WTC11 (cell line): ENCODE measurements at regions not wholly inside any gene's neighbourhood (a gene's known extent, or its start where the extent isn't known, plus 50 kb on each side); places are given as distances from the start of the nearest gene placed in this dataset.
A peak's percentile ranks its signal among the peaks of the same experiment; 100 is the strongest.

Source experiments
- ATAC-seq: fragments of 200-7000 bp; cut with Tn5 transposase; 2 replicates; pipeline ENCODE4 v1.10.0; 2021; ENCODE audit warnings: mild to moderate bottlenecking, moderate library complexity
- CTCF ChIA-PET: fragments of 300-600 bp; sonication (Branson Sonifier 250); formaldehyde crosslinking; loops from one replicate; lab custom pipeline; 2021; ENCODE audit warnings: antibody characterized with exemption; lab: Charles Lee
- POLR2A ChIA-PET: fragments of 350-600 bp; sonication (Branson Sonifier 250); formaldehyde crosslinking; loops from one replicate; lab custom pipeline; 2021; ENCODE audit warnings: antibody characterized with exemption; lab: Charles Lee
- DNase-seq: peaks from one replicate; pipeline ENCODE4 v3.0.0; 2021; ENCODE audit warnings: low spot score
- H3K27ac Mint-ChIP-seq: 2 replicates; pipeline ENCODE4 v1.8.0; 2021; ENCODE audit warnings: mixed read lengths
- H3K27me3 Mint-ChIP-seq: 2 replicates; pipeline ENCODE4 v1.8.0; 2021; ENCODE audit warnings: low read depth, mild to moderate bottlenecking, moderate library complexity, mixed read lengths
- H3K36me3 Mint-ChIP-seq: 2 replicates; pipeline ENCODE4 v1.8.0; 2021; ENCODE audit warnings: mixed read lengths
- H3K4me1 Mint-ChIP-seq: 2 replicates; pipeline ENCODE4 v1.8.0; 2022; ENCODE audit warnings: mixed read lengths
- H3K4me3 Mint-ChIP-seq: 2 replicates; pipeline ENCODE4 v1.8.0; 2021; ENCODE audit warnings: mild to moderate bottlenecking, moderate library complexity, mixed read lengths
- H3K9me3 Mint-ChIP-seq: 2 replicates; pipeline ENCODE4 v1.8.0; 2021; ENCODE audit warnings: mixed read lengths
- AR ChIP-seq: fragments of 250-450 bp; sonication (Bioruptor Pico); IDR thresholded peaks from 2 replicates; pipeline ENCODE4 v1.9.0; 2021; ENCODE audit warnings: mild to moderate bottlenecking
- ARID4B ChIP-seq: sonication (generic); formaldehyde crosslinking; IDR thresholded peaks from 2 replicates; pipeline ENCODE4 v1.8.0; 2023; ENCODE audit warnings: missing genetic modification reagents, mild to moderate bottlenecking, borderline replicate concordance
- CREB1 ChIP-seq: sonication (generic); formaldehyde crosslinking; IDR thresholded peaks from 2 replicates; pipeline ENCODE4 v1.8.0; 2023; ENCODE audit warnings: mild to moderate bottlenecking, missing genetic modification reagents
- ELF4 ChIP-seq: sonication (generic); formaldehyde crosslinking; IDR thresholded peaks from 2 replicates; pipeline ENCODE4 v1.8.1; 2022; ENCODE audit warnings: low read depth, mild to moderate bottlenecking, moderate library complexity, missing genetic modification reagents
- ERG ChIP-seq: fragments of 250-450 bp; sonication (Bioruptor Pico); IDR thresholded peaks from 2 replicates; pipeline ENCODE4 v1.8.0; 2021; ENCODE audit warnings: mild to moderate bottlenecking
- IRF1 ChIP-seq: sonication (generic); formaldehyde crosslinking; IDR thresholded peaks from 2 replicates; pipeline ENCODE4 v1.8.0; 2023; ENCODE audit warnings: missing genetic modification reagents
- IRF2 ChIP-seq: sonication (generic); formaldehyde crosslinking; IDR thresholded peaks from 2 replicates; pipeline ENCODE4 v1.8.0; 2022; ENCODE audit warnings: low read depth, missing genetic modification reagents, borderline replicate concordance
- TCF7 ChIP-seq: sonication (generic); formaldehyde crosslinking; IDR thresholded peaks from 2 replicates; pipeline ENCODE4 v1.8.0; 2022; ENCODE audit warnings: mild to moderate bottlenecking, low read depth, missing genetic modification reagents, moderate library complexity
- ZBTB21 ChIP-seq: sonication (generic); formaldehyde crosslinking; IDR thresholded peaks from 2 replicates; pipeline ENCODE4 v1.8.1; 2023; ENCODE audit warnings: mild to moderate bottlenecking, missing genetic modification reagents, borderline replicate concordance
- ZMAT4 ChIP-seq: fragments of 250-450 bp; sonication (Bioruptor Pico); IDR thresholded peaks from 2 replicates; pipeline ENCODE4 v1.9.0; 2021; ENCODE audit warnings: mild to moderate bottlenecking
- ZNF425 ChIP-seq: fragments of 250-450 bp; sonication (Bioruptor Pico); conservative IDR thresholded peaks from 2 replicates; pipeline ENCODE4 v1.9.0; 2021; ENCODE audit warnings: mild to moderate bottlenecking
- ZNF512 ChIP-seq: sonication (generic); formaldehyde crosslinking; IDR thresholded peaks from 2 replicates; pipeline ENCODE4 v1.8.1; 2022; ENCODE audit warnings: missing genetic modification reagents, borderline replicate concordance
- ZSCAN18 ChIP-seq: fragments of 250-450 bp; sonication (Bioruptor Pico); IDR thresholded peaks from 2 replicates; pipeline ENCODE4 v2.1.2; 2022; ENCODE audit warnings: mild to moderate bottlenecking, moderate library complexity

- DNase-seq (no peak), ATAC-seq (peak; percentile 39; the same call in 1 of the 2 replicates)
- Mint-ChIP-seq H3K4me1 (peaks cover 14% of the 10 kb centered on the region), H3K27ac (no peak overlapping the region), H3K27me3 (no peaks in the 10 kb centered on the region), H3K4me3 (no peak overlapping the region), H3K36me3 (no peaks in the 10 kb centered on the region), H3K9me3 (peaks cover 10% of the 10 kb centered on the region; the same call in 1 of the 2 replicates)
- ChIA-PET CTCF (interaction anchor here (1.2 kb wide), 1 partner anchor 19 kb away, joined by 3 read pairs; no protein-coding TSS in a partner anchor), POLR2A (no interaction called here)
- TF ChIP-seq ZNF425 (CRISPR knock-in tag) (no peak), TCF7 (CRISPR knock-in tag) (no peak)
Observed at GRCh38 chr2:59005836-59006615, 764.9 kb upstream of the FANCL start.

- POLR2A ChIA-PET, result no interaction called here
- Mint-ChIP-seq H3K36me3 (no peaks in the 10 kb centered on the region), H3K27ac (no peak overlapping the region)
- TF ChIP-seq ZBTB21 (CRISPR knock-in tag) (no peak), ELF4 (CRISPR knock-in tag) (no peak), IRF2 (CRISPR knock-in tag) (no peak), ZSCAN18 (CRISPR knock-in tag) (no peak), AR (CRISPR knock-in tag) (no peak), ARID4B (CRISPR knock-in tag) (no peak)
- TF ChIP-seq, all 79 proteins: peak for 0
- ATAC-seq (no peak), DNase-seq (no peak)
- no peak overlapping the region for H3K4me3 Mint-ChIP-seq
- CTCF ChIA-PET, result no interaction called here
- peaks cover 10% of the 10 kb centered on the region; the same call in 1 of the 2 replicates for H3K9me3 Mint-ChIP-seq
- peaks cover 14% of the 10 kb centered on the region for H3K4me1 Mint-ChIP-seq
- no peaks in the 10 kb centered on the region for H3K27me3 Mint-ChIP-seq
Observed at GRCh38 chr2:59004621-59005020, 763.5 kb upstream of the FANCL start.

GRCh38 chr2:59000796-59001195 is 759.7 kb upstream of the FANCL start:
- 0 out of 2 replicates have a peak, but pooled peaks cover 3% of the 10 kb centered on the region for H3K9me3 Mint-ChIP-seq
- no peaks in the 10 kb centered on the region for H3K27me3 Mint-ChIP-seq
- no peak for ATAC-seq
- POLR2A ChIA-PET, result no interaction called here
- no peak overlapping the region for H3K4me3 Mint-ChIP-seq
- no peaks in the 10 kb centered on the region for H3K36me3 Mint-ChIP-seq
- DNase-seq, result no peak
- CTCF ChIA-PET, result no interaction called here
- H3K27ac Mint-ChIP-seq, result no peak overlapping the region
- H3K4me1 Mint-ChIP-seq, result peaks cover 8% of the 10 kb centered on the region
- TF ChIP-seq ERG (no peak), ZNF512 (CRISPR knock-in tag) (no peak), CREB1 (no peak), ZMAT4 (CRISPR knock-in tag) (no peak), IRF1 (no peak)
